ENCODE measurements at regions not wholly inside any gene's neighbourhood (a gene's known extent, or its start where the extent isn't known, plus 50 kb on each side); places are given as distances from the start of the nearest gene placed in this dataset.

GRCh38 chr2:23239374-23239773 lies 145.6 kb upstream of the KLHL29 start:
- H3K4me3 ChIP-seq (ENCODE audit: low read depth, low read length), result no peak overlapping the region
- no peak for DNase-seq (ENCODE audit: low read depth)
- no peak for TF ChIP-seq CTCF (IDR thresholded peaks at IDR 0.05; ENCODE audit: control insufficient read depth, extremely low read depth, insufficient read depth)

- no peak for DNase-seq (ENCODE audit: low read depth)
- H3K4me3 ChIP-seq (ENCODE audit: low read depth, low read length), result no peak overlapping the region
- TF ChIP-seq CTCF (IDR thresholded peaks at IDR 0.05; ENCODE audit: control insufficient read depth, extremely low read depth, insufficient read depth), result no peak
Measured at GRCh38 chr2:23241121-23241520, 143.9 kb upstream of the KLHL29 start.

GRCh38 chr2:23241611-23242245 lies 143.3 kb upstream of the KLHL29 start:
- no peak for TF ChIP-seq CTCF (IDR thresholded peaks at IDR 0.05; ENCODE audit: control insufficient read depth, extremely low read depth, insufficient read depth)
- no peak for DNase-seq (ENCODE audit: low read depth)
- H3K4me3 ChIP-seq (ENCODE audit: low read depth, low read length), result no peak overlapping the region

GRCh38 chr2:23243073-23243659 lies 141.8 kb upstream of the KLHL29 start:
- no peak for TF ChIP-seq CTCF (IDR thresholded peaks at IDR 0.05; ENCODE audit: control insufficient read depth, extremely low read depth, insufficient read depth)
- DNase-seq (ENCODE audit: low read depth), result no peak
- H3K4me3 ChIP-seq (ENCODE audit: low read depth, low read length), result no peak overlapping the region

- no peak overlapping the region for H3K4me3 ChIP-seq (ENCODE audit: low read depth, low read length)
- no peak for TF ChIP-seq CTCF (IDR thresholded peaks at IDR 0.05; ENCODE audit: control insufficient read depth, extremely low read depth, insufficient read depth)
- DNase-seq (ENCODE audit: low read depth), result no peak
Measured at GRCh38 chr2:23244617-23245016, 140.4 kb upstream of the KLHL29 start.

- TF ChIP-seq CTCF (IDR thresholded peaks at IDR 0.05; ENCODE audit: control insufficient read depth, extremely low read depth, insufficient read depth), result no peak
- H3K4me3 ChIP-seq (ENCODE audit: low read depth, low read length), result no peak overlapping the region
- peak; percentile 30 for DNase-seq (ENCODE audit: low read depth)
Measured at GRCh38 chr2:23246992-23247683, 137.8 kb upstream of the KLHL29 start.

Measured in LNCaP clone FGC (cell line).